ENCODE measurements at regions not wholly inside any gene's neighbourhood (a gene's known extent, or its start where the extent isn't known, plus 50 kb on each side); places are given as distances from the start of the nearest gene placed in this dataset.

- intact Hi-C loops (cut with micrococcal nuclease) = no loop called here
- POLR2A ChIA-PET = no interaction called here
- no TSS peak for BruUV-seq (replicated peaks)
- Histone ChIP-seq H3K27ac (ENCODE audit: insufficient read depth, low read depth, low read length) (no peak overlapping the region), H3K79me2 (ENCODE audit: control insufficient read depth, insufficient read depth, low read length) (no peaks in the 10 kb centered on the region), H3K9me1 (replicated peaks; ENCODE audit: control insufficient read depth, extremely low read depth, insufficient read depth, low read length) (no peaks in the 10 kb centered on the region), H3K9ac (replicated peaks; ENCODE audit: extremely low read depth, insufficient read depth, low read length) (no peak overlapping the region), H3K4me1 (ENCODE audit: control insufficient read depth, extremely low read depth, insufficient read depth, low read length) (no peaks in the 10 kb centered on the region), H3K4me2 (ENCODE audit: insufficient read depth, low read length) (no peak overlapping the region), H3K4me3 (replicated peaks in 1 of 3; ENCODE audit: insufficient read depth in 1 of 3, low read depth in 1 of 3, low read length in 3 of 3) (no peak overlapping the region), H3K9me3 (replicated peaks; ENCODE audit: control insufficient read depth, insufficient read depth, low read length) (no peaks in the 10 kb centered on the region), H3K27me3 (ENCODE audit: control insufficient read depth in 2 of 2, insufficient read depth in 2 of 2, low read length in 2 of 2) (no peaks in the 10 kb centered on the region), H4K20me1 (replicated peaks; ENCODE audit: control insufficient read depth, extremely low read depth, insufficient read depth, low read length) (no peaks in the 10 kb centered on the region), H2AFZ (ENCODE audit: low read depth, low read length) (no peak overlapping the region), H3K36me3 (ENCODE audit: control insufficient read depth in 2 of 2, extremely low read depth in 1 of 2, insufficient read depth in 2 of 2, low read length in 2 of 2) (no peaks in the 10 kb centered on the region)
- TF ChIP-seq JUN (IDR thresholded peaks at IDR 0.05; ENCODE audit: borderline replicate concordance, insufficient read depth, insufficient read length, low read depth) = no peak
- FAIRE-seq = no peak
- CTCF ChIA-PET = no interaction called here
- dilution Hi-C loops (cut with MboI; ENCODE audit: extremely low pct_ligation_motif_present, low sequenced_read_pairs) = no loop called here
- DNase-seq (ENCODE audit: low read depth, low spot score) = no peak
These were observed 121.1 kb downstream of the HGF start for GRCh38 chr7:81648716-81649115.

GRCh38 chr7:81645435-81645834, 124.4 kb downstream of the HGF start:
- Histone ChIP-seq H2AFZ (ENCODE audit: low read depth, low read length) (no peak overlapping the region), H3K27me3 (ENCODE audit: control insufficient read depth in 2 of 2, insufficient read depth in 2 of 2, low read length in 2 of 2) (no peaks in the 10 kb centered on the region), H4K20me1 (replicated peaks; ENCODE audit: control insufficient read depth, extremely low read depth, insufficient read depth, low read length) (no peaks in the 10 kb centered on the region), H3K4me2 (ENCODE audit: insufficient read depth, low read length) (no peak overlapping the region), H3K9me3 (replicated peaks; ENCODE audit: control insufficient read depth, insufficient read depth, low read length) (no peaks in the 10 kb centered on the region), H3K27ac (ENCODE audit: insufficient read depth, low read depth, low read length) (no peak overlapping the region), H3K9ac (replicated peaks; ENCODE audit: extremely low read depth, insufficient read depth, low read length) (no peak overlapping the region), H3K36me3 (ENCODE audit: control insufficient read depth in 2 of 2, extremely low read depth in 1 of 2, insufficient read depth in 2 of 2, low read length in 2 of 2) (no peaks in the 10 kb centered on the region), H3K79me2 (ENCODE audit: control insufficient read depth, insufficient read depth, low read length) (no peaks in the 10 kb centered on the region), H3K4me1 (ENCODE audit: control insufficient read depth, extremely low read depth, insufficient read depth, low read length) (no peaks in the 10 kb centered on the region), H3K4me3 (replicated peaks in 1 of 3; ENCODE audit: insufficient read depth in 1 of 3, low read depth in 1 of 3, low read length in 3 of 3) (no peak overlapping the region), H3K9me1 (replicated peaks; ENCODE audit: control insufficient read depth, extremely low read depth, insufficient read depth, low read length) (no peaks in the 10 kb centered on the region)
- intact Hi-C loops (cut with micrococcal nuclease) = no loop called here
- FAIRE-seq (no peak), DNase-seq (ENCODE audit: low read depth, low spot score) (no peak)
- POLR2A ChIA-PET = no interaction called here
- dilution Hi-C loops (cut with MboI; ENCODE audit: extremely low pct_ligation_motif_present, low sequenced_read_pairs) = no loop called here
- CTCF ChIA-PET = interaction anchor here (1.4 kb wide), 1 partner anchor 40 kb away, joined by 3 read pairs; no protein-coding TSS in a partner anchor
- no TSS peak for BruUV-seq (replicated peaks)
- TF ChIP-seq CTCF (IDR thresholded peaks at IDR 0.05; ENCODE audit: extremely low read depth in 1 of 2, insufficient read depth in 1 of 2, low read depth in 1 of 2, low read length in 2 of 2) (no peak), FOS (IDR thresholded peaks at IDR 0.05; ENCODE audit: borderline replicate concordance, insufficient read depth, low read length) (no peak), GATA2 (IDR thresholded peaks at IDR 0.05; ENCODE audit: insufficient read depth, insufficient read length, low read depth, low read length) (no peak), MYC (IDR thresholded peaks at IDR 0.05; ENCODE audit: low read depth, low read length) (no peak), EZH2 (IDR thresholded peaks at IDR 0.05; ENCODE audit: borderline replicate concordance, low read depth, low read length, severe bottlenecking) (no peak), MAX (IDR thresholded peaks at IDR 0.05; ENCODE audit: insufficient read depth, insufficient read length) (no peak)
